H9 (cell line): ENCODE measurements at regions not wholly inside any gene's neighbourhood (a gene's known extent, or its start where the extent isn't known, plus 50 kb on each side); places are given as distances from the start of the nearest gene placed in this dataset.

ENCODE experiments used
- DNase-seq: peaks from one replicate; pipeline ENCODE4 v3.0.0-alpha.2; 2017
- H2AFZ ChIP-seq: one replicate; pipeline ENCODE4 v1.6.1; 2013; ENCODE audit warnings: mild to moderate bottlenecking, low read length, control low read depth, moderate library complexity
- H2AK5ac ChIP-seq: 2 replicates; pipeline ENCODE4 v1.6.1; 2013; ENCODE audit warnings: low read length, control low read depth, mixed read lengths; ENCODE audit not compliant: insufficient read length
- H2BK120ac ChIP-seq: one replicate; pipeline ENCODE4 v1.6.1; 2013; ENCODE audit warnings: low read depth, mild to moderate bottlenecking, low read length, control low read depth, inconsistent platforms; ENCODE audit not compliant: poor library complexity, severe bottlenecking
- H2BK12ac ChIP-seq: 2 replicates; pipeline ENCODE4 v1.6.1; 2013; ENCODE audit warnings: low read length, control low read depth, mixed read lengths, low read depth; ENCODE audit not compliant: insufficient read length
- H2BK15ac ChIP-seq: 2 replicates; pipeline ENCODE4 v1.6.1; 2013; ENCODE audit warnings: low read depth, low read length, control low read depth
- H2BK20ac ChIP-seq: one replicate; pipeline ENCODE4 v1.6.1; 2013; ENCODE audit warnings: low read depth, mild to moderate bottlenecking, low read length, control low read depth, inconsistent platforms; ENCODE audit not compliant: poor library complexity, severe bottlenecking
- H2BK5ac ChIP-seq: 2 replicates; pipeline ENCODE4 v1.6.1; 2013; ENCODE audit warnings: low read length, control low read depth, mixed read lengths; ENCODE audit not compliant: insufficient read length
- H3K14ac ChIP-seq: 2 replicates; pipeline ENCODE4 v1.6.1; 2013; ENCODE audit warnings: low read length, control low read depth; ENCODE audit not compliant: insufficient read depth
- H3K18ac ChIP-seq: 2 replicates; pipeline ENCODE4 v1.6.1; 2013; ENCODE audit warnings: low read depth, mild to moderate bottlenecking, mixed read lengths, low read length, control low read depth; ENCODE audit not compliant: insufficient read length
- H3K23ac ChIP-seq: 2 replicates; pipeline ENCODE4 v1.6.1; 2013; ENCODE audit warnings: low read length, control low read depth, mixed read lengths, low read depth; ENCODE audit not compliant: insufficient read length
- H3K23me2 ChIP-seq: 2 replicates; pipeline ENCODE4 v1.6.1; 2013; ENCODE audit warnings: low read depth, mild to moderate bottlenecking, mixed read lengths, low read length, control low read depth; ENCODE audit not compliant: insufficient read length, poor library complexity, severe bottlenecking
- H3K27ac ChIP-seq: 2 replicates; pipeline ENCODE4 v1.5.1; 2013; ENCODE audit warnings: low read length, control low read depth, mixed read lengths, low read depth; ENCODE audit not compliant: insufficient read length
- H3K27me3 ChIP-seq: 2 replicates; pipeline ENCODE4 v1.6.1; 2013; ENCODE audit warnings: low read length, control low read depth, inconsistent platforms; ENCODE audit not compliant: insufficient read depth
- H3K4ac ChIP-seq: 2 replicates; pipeline ENCODE4 v1.6.1; 2013; ENCODE audit warnings: low read depth, mild to moderate bottlenecking, control low read depth, inconsistent platforms, low read length, moderate library complexity
- H3K4me1 ChIP-seq: 2 replicates; pipeline ENCODE4 v1.6.1; 2013; ENCODE audit warnings: low read length, control low read depth, inconsistent platforms; ENCODE audit not compliant: insufficient read depth
- H3K4me2 ChIP-seq: 2 replicates; pipeline ENCODE4 v1.6.1; 2013; ENCODE audit warnings: low read length, control low read depth, mixed read lengths; ENCODE audit not compliant: insufficient read length, insufficient read depth
- H3K56ac ChIP-seq: 2 replicates; pipeline ENCODE4 v1.6.1; 2013; ENCODE audit warnings: low read depth, mild to moderate bottlenecking, mixed read lengths, low read length, control low read depth; ENCODE audit not compliant: insufficient read length
- H3K79me1 ChIP-seq: 2 replicates; pipeline ENCODE4 v1.6.1; 2013; ENCODE audit warnings: low read depth, mild to moderate bottlenecking, moderate library complexity, low read length, control low read depth, inconsistent platforms; ENCODE audit not compliant: insufficient read depth, poor library complexity, severe bottlenecking
- H3K79me2 ChIP-seq: 2 replicates; pipeline ENCODE4 v1.6.1; 2013; ENCODE audit warnings: low read length, control low read depth, inconsistent platforms; ENCODE audit not compliant: insufficient read depth
- H3K9ac ChIP-seq: 2 replicates; pipeline ENCODE4 v1.6.1; 2013; ENCODE audit warnings: low read length, control low read depth, mixed read lengths; ENCODE audit not compliant: insufficient read length; ENCODE audit errors: extremely low read depth
- H3K9me3 ChIP-seq: one replicate; pipeline ENCODE4 v1.6.1; 2013; ENCODE audit warnings: low read depth, low read length, inconsistent platforms; ENCODE audit not compliant: control insufficient read depth
- H3T11ph ChIP-seq: one replicate; pipeline ENCODE4 v1.6.1; 2013; ENCODE audit warnings: mild to moderate bottlenecking, low read length, control low read depth, inconsistent platforms
- H4K20me1 ChIP-seq: one replicate; pipeline ENCODE4 v1.6.1; 2013; ENCODE audit not compliant: control insufficient read depth, insufficient read length, insufficient read depth
- H4K5ac ChIP-seq: 2 replicates; pipeline ENCODE4 v1.6.1; 2013; ENCODE audit warnings: low read depth, mild to moderate bottlenecking, mixed read lengths, low read length, control low read depth; ENCODE audit not compliant: insufficient read length
- H4K8ac ChIP-seq: replicated peaks from 2 replicates; pipeline ENCODE4 v1.6.1; 2013; ENCODE audit warnings: low read length, control low read depth, mixed read lengths, low read depth; ENCODE audit not compliant: insufficient read length
- H4K91ac ChIP-seq: 2 replicates; pipeline ENCODE4 v1.6.1; 2013; ENCODE audit warnings: low read depth, mild to moderate bottlenecking, moderate library complexity, mixed read lengths, low read length, control low read depth; ENCODE audit not compliant: insufficient read length
- H3K27ac Mint-ChIP-seq, 3 experiments: 2 replicates in 2 of 3; 3 replicates in 1 of 3; pipeline ENCODE4 v1.8.0; 2020 to 2021; ENCODE audit warnings: mixed read lengths in 3 of 3, mild to moderate bottlenecking in 1 of 3, moderate library complexity in 1 of 3
- H3K27me3 Mint-ChIP-seq: 2 replicates; pipeline ENCODE4 v1.8.0; 2021; ENCODE audit warnings: low read depth, mild to moderate bottlenecking, moderate library complexity, mixed read lengths
- H3K36me3 Mint-ChIP-seq, 3 experiments: 2 replicates in 2 of 3; 3 replicates in 1 of 3; pipeline ENCODE4 v1.8.0; 2020 to 2021; ENCODE audit warnings: low read depth in 3 of 3, mixed read lengths in 3 of 3; ENCODE audit not compliant: insufficient read depth in 1 of 3
- H3K4me1 Mint-ChIP-seq, 2 experiments: 2 replicates each; pipeline ENCODE4 v1.8.0; 2020; ENCODE audit warnings: mixed read lengths in 2 of 2
- H3K4me3 Mint-ChIP-seq, 2 experiments: 2 replicates in 1 of 2; 3 replicates in 1 of 2; pipeline ENCODE4 v1.8.0; 2020 to 2021; ENCODE audit warnings: mild to moderate bottlenecking in 2 of 2, mixed read lengths in 2 of 2, moderate library complexity in 1 of 2
- H3K9me3 Mint-ChIP-seq, 2 experiments: 2 replicates in 1 of 2; 3 replicates in 1 of 2; pipeline ENCODE4 v1.8.0; 2020; ENCODE audit warnings: mild to moderate bottlenecking in 2 of 2, mixed read lengths in 2 of 2, moderate library complexity in 1 of 2
- WGBS: extraction: QIAGEN DNeasy Blood & Tissue Kit; methylation state at CpG from one replicate; pipeline ENCODE4 v1.1.7; 2013; ENCODE audit warnings: missing lambda C conversion rate, low lambda C conversion rate, mixed read lengths; ENCODE audit not compliant: insufficient read length; ENCODE audit errors: extremely low coverage; 5-methylcytosine and 5-hydroxymethylcytosine counted together
- TF ChIP-seq, protein P1 (sequence below): fragments of 200-600 bp; sonication (generic); conservative IDR thresholded peaks from 3 replicates; pipeline ENCODE4 v1.8.0; 2021; ENCODE audit warnings: antibody characterized with exemption, mild to moderate bottlenecking

DNA sequence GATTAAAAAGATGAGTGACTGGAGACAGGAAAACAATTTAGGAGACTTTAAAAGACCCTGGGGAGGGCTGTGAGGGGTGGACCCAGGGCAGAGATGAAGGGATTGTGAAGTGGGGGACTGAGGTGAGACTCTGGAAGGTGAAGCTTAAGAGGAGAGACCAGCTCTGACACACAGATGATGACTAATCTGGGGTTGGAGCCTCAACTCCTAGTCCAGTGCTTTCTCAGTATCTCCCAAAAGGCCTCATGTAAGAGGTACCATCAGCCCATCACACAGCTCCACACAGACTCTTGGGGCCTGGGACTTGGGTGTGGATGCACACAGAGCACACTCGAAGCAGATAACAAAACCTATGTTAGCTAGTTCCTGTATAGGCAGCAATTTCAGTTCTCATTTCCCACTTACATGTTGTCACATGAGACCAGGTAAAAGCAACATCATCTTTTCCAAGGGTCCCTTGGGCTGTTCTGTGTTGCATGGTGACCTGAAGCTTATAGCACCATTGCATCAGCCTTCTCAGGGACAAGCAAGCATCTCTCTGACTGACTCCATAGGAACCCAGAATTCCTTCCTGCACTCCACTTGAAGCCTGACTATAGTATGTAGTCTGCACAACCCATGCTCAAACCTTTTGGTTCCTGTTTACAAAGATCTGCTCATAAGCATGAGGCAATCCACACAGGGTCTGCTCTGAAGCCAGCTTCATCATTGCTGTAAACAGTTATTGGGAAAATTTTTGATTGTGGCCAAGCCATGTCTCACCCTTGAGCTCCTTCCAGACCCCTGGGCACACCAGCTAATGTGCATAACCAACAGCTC lies 88.6 kb upstream of the MYCBP2 start:
- WGBS = no CpG with 5 or more reads among the region's 1 CpG
- Mint-ChIP-seq H3K27me3 (no peaks in the 10 kb centered on the region), H3K36me3 (no peaks in the 10 kb centered on the region; a peak in 1 of 7 replicates), H3K27ac (no peak overlapping the region; a peak in 2 of 7 replicates), H3K9me3 (no peaks in the 10 kb centered on the region; a peak in 2 of 5 replicates), H3K4me1 (peaks cover 6% of the 10 kb centered on the region in 2 experiments; a peak in 3 of 4 replicates), H3K4me3 (no peak overlapping the region)
- no peak overlapping the region for H2BK15ac ChIP-seq
- H3T11ph ChIP-seq = no peak overlapping the region
- no peak overlapping the region for H3K14ac ChIP-seq
- no peak overlapping the region for H2BK20ac ChIP-seq
- no peak overlapping the region for H4K5ac ChIP-seq
- no peak overlapping the region for H2AFZ ChIP-seq
- no peak overlapping the region for H4K91ac ChIP-seq
- H3K79me2 ChIP-seq = no peaks in the 10 kb centered on the region
- H3K18ac ChIP-seq = no peak overlapping the region
- H3K79me1 ChIP-seq = no peaks in the 10 kb centered on the region
- H3K9me3 ChIP-seq = no peaks in the 10 kb centered on the region
- no peaks in the 10 kb centered on the region for H3K23me2 ChIP-seq
- H3K4me1 ChIP-seq = peaks cover 2% of the 10 kb centered on the region; the same call in 1 of the 2 replicates
- no peak overlapping the region for H3K56ac ChIP-seq
- no peak for DNase-seq
- H2BK5ac ChIP-seq = no peak overlapping the region
- H3K9ac ChIP-seq = no peak overlapping the region
- H3K27me3 ChIP-seq = no peaks in the 10 kb centered on the region
- no peak overlapping the region for H3K23ac ChIP-seq
- no peak overlapping the region for H3K27ac ChIP-seq
- H4K20me1 ChIP-seq = no peaks in the 10 kb centered on the region
- H3K4me2 ChIP-seq = no peak overlapping the region
- TF ChIP-seq, protein P1, sequence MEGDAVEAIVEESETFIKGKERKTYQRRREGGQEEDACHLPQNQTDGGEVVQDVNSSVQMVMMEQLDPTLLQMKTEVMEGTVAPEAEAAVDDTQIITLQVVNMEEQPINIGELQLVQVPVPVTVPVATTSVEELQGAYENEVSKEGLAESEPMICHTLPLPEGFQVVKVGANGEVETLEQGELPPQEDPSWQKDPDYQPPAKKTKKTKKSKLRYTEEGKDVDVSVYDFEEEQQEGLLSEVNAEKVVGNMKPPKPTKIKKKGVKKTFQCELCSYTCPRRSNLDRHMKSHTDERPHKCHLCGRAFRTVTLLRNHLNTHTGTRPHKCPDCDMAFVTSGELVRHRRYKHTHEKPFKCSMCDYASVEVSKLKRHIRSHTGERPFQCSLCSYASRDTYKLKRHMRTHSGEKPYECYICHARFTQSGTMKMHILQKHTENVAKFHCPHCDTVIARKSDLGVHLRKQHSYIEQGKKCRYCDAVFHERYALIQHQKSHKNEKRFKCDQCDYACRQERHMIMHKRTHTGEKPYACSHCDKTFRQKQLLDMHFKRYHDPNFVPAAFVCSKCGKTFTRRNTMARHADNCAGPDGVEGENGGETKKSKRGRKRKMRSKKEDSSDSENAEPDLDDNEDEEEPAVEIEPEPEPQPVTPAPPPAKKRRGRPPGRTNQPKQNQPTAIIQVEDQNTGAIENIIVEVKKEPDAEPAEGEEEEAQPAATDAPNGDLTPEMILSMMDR = no peak
- H2AK5ac ChIP-seq = no peak overlapping the region
- H2BK12ac ChIP-seq = no peak overlapping the region
- no peak overlapping the region for H3K4ac ChIP-seq
- no peak overlapping the region for H4K8ac ChIP-seq
- H2BK120ac ChIP-seq = no peak overlapping the region
